GM19372 (cell line): ENCODE measurements at regions not wholly inside any gene's neighbourhood (a gene's known extent, or its start where the extent isn't known, plus 50 kb on each side); places are given as distances from the start of the nearest gene placed in this dataset.

Experiments
- ATAC-seq: cut with Tn5 transposase; IDR thresholded peaks from one replicate; pipeline ENCODE4 v1.9.1; 2021; ENCODE audit warnings: mild to moderate bottlenecking, low read depth, moderate library complexity; ENCODE audit not compliant: unreplicated experiment

- ATAC-seq, result no peak
These were observed 356.0 kb downstream of the HDGFL1 start for GRCh38 chr6:22925304-22925835.

GRCh38 chr6:22925920-22926789 is 356.8 kb downstream of the HDGFL1 start:
- no peak for ATAC-seq

- no peak for ATAC-seq
These were observed 357.5 kb downstream of the HDGFL1 start for GRCh38 chr6:22926790-22927354.

DNA sequence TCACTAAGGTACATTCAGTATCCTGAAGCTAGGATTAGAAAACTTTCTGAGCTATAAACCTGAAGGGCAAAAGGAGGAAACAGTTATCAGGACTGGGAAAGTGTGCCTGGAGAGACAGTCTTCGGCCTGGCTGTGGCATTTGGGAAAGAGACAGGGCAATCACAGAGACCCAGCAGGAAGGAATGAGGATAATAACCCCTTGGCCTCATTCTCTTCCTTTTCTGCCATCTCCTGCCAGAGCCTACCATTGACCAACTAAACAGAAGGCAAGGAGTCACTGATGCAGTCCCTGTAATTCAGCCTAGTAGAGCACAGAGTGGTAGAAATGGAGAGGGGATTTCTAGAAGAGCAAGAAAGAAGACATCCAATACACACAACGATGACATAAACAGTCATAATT is 359.4 kb downstream of the HDGFL1 start:
- ATAC-seq, result no peak

DNA sequence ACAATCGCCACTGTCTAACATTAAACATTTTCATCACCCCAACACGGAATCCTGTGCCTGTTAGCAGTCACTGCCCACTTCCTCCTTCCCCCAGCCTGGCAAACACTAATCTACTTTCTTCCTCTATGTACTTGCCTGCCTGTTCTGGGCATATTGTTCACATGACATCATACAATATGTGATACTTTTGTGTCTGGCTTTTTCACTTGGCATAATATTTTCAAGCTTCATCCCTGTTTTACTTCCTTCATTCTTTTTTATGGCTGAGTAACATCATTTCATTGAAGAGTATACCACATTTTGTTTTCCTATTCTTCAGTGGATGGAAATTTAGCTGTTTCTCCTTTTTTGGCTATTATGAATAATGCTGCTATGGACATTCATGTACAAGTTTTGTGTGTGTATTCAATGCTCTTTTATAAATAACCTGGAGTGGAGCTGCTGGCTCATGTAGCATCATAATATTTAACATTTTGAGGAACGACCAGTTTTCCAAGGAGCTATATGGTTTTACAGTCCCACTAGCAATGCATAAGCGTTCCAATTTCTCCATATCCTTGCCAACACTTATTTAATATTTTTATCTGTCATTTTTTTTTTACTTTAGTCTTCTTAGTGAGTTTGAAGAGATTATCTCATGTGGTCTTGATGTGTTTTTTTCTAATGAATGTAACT is 360.1 kb downstream of the HDGFL1 start:
- no peak for ATAC-seq

- ATAC-seq, result no peak
These were observed 371.4 kb downstream of the HDGFL1 start for GRCh38 chr6:22940581-22941290.

DNA sequence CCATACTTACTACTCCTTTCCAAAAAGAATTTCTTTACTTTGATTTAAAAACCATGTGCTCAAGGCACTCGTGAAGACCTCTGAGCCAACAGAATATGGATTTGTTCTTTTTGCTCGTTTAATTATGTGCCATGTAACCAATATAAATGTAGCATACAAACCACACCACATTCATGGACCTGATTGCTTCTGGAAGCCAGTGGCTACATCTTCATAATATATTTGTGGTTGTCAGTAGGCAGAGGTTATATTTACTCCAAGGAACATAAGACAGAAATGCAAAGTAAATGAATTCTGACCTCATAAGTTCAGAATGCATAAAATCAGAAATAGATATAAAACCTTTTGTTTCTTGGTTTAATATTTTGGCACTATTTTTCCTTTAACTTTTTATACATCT is 373.0 kb downstream of the HDGFL1 start:
- ATAC-seq, result no peak

DNA sequence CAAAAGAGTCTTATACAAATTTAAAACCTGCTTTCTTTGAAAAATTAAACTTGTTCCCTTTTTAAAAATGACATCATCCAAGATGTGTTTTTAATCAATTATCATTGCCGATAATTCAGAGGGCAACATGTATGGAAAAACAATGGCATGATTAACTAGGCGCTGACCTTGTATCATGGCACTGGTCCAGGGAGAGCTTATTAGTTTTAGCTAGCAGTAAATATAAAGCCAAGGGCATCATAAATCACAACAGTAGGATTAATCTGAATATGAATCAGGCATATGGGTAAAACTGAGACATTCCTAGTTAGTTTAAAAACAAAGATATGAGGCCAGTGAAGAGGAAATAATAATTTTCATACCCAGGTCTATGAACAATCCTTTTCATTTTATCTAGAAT is 374.0 kb downstream of the HDGFL1 start:
- ATAC-seq, result no peak

DNA sequence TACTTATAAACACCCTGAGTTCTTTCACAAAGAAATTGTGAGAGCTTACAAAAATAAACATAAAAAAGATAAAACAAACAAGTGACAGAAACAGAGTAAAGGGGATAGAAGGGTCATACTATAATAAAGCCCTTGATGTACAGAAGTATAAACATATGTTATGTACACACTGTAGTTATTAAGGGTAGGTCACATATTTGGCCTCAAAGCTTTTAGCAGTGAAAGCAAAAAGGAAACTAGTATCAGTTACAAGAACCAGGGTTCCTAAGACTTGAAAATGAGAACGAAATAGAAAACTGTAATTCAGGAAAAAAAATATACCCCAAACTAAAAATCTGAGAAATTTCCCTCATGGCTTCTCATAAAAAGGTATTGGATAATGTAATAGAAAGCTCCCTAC is 380.6 kb downstream of the HDGFL1 start:
- ATAC-seq, result no peak

- no peak for ATAC-seq
These were observed 382.7 kb downstream of the HDGFL1 start for GRCh38 chr6:22952097-22952496.

- ATAC-seq, result peak; percentile 56
These were observed 385.5 kb downstream of the HDGFL1 start for GRCh38 chr6:22954749-22955385.

- no peak for ATAC-seq
These were observed 386.8 kb downstream of the HDGFL1 start for GRCh38 chr6:22956029-22956681.

DNA sequence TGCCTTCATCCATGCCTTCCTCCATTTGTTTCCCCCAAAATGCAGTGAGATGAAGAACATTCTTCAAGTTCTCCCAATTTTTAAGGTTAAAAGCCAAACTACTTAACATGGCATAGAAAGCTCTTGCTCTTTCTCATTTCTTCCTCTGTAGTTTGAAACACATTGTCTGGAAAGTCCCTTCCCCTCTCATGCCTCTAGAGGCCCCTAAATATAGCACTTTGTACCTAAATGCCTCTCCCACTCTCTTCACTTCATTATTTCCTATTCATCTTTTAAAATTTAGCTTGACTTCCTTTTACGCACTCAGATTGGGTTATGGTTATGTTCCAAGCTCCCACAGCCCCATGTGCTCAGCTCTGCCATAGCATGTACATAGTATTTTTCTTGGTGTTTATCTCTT is 389.3 kb downstream of the HDGFL1 start:
- ATAC-seq, result no peak

GRCh38 chr6:22959571-22959970 is 390.2 kb downstream of the HDGFL1 start:
- ATAC-seq, result no peak

DNA sequence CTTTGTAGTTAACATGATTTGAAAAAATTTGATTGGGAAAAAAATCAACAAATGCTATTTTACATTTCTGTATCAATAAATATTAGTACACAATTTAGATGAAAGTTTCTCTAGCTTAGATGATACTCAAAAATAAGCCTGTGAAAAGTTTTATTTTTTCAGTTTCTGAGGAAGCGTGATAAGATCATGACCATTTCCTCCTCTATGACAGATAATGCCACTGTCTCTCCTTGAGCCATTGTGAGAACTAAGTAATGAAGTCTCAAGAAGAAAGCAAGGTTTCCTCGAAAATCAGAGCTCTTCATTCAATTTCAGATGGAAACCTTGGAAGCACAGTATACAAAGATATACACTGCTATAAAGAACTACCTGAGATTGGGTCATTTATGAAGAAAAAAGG is 395.0 kb downstream of the HDGFL1 start:
- no peak for ATAC-seq

DNA sequence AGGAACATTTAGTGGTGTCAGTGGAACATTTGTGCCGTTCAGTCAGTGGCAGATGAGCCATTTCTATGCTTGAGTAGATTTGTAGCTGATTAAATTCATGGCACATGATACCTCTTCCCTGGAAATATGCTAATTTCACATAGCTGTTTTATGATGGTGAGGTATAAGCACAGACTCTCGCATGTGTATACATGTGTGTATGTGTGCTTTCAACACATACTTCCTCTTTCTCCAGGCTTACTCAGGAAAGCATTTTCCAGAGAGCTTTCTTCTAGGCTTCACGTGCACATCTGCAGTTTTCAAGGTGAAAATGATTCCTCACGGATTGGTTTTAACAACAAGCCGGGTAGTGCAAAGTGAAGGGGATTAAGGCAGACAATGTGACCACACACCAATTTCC is 396.5 kb downstream of the HDGFL1 start:
- ATAC-seq, result no peak

DNA sequence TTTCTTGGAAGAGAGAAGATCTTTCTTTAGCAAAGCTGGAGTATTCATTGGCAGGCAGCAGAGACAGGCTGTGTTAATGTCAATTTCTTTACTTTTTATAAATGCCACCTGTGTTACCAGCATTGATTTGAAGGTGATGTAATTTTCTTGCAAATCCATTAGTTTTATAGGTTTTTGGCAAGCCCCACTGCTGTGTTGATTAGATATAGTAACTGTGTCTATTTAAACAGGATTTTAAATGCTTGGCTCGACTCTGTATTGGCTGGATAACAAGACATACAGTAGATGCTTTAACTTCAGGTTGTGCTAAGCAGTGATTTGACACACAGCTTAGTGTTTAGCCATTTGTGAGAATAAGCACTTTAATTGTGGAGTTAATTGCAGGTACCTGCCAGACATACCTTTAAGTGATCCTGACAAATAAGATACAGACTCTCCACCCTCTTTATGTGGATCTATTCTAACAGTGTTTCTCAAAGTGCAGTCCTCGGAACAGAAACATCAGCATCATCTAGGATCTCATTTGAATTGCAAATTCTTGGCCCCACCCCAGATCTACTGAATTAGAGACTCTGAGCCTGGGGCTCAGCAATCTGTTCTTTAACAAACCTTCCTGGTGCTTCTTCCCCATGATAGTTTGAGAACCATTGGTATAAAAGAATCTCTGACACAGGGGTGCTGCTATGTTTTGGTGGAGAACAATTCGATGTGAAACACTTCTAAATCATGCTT is 397.5 kb downstream of the HDGFL1 start:
- ATAC-seq, result no peak

GRCh38 chr6:22970004-22970403 is 400.6 kb downstream of the HDGFL1 start:
- ATAC-seq, result no peak

DNA sequence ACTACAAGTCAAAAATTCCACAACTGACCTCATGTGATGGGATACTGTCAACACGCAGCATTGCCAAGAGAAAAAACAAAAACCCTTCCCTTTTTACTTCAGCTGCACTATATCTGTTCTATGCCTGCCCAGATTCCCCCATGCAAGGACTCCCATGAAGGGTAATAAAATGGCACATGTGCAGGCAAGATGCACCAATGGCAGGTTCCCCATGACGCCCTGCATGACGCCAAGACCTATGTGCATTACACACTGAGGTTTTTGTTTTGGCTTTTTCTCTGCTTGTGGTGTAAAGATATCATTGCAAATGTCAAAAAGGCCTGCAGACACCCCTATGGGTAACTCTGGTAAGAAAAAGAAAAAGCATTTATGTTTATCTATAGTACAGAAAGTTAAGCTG is 403.4 kb downstream of the HDGFL1 start:
- no peak for ATAC-seq
